Lower lobe of right lung (tissue), 2 donors: ENCODE measurements at regions not wholly inside any gene's neighbourhood (a gene's known extent, or its start where the extent isn't known, plus 50 kb on each side); places are given as distances from the start of the nearest gene placed in this dataset.
"Not testable (repeated sequence)": the region's sequence is repeated elsewhere in the genome, so short reads cannot be mapped to it uniquely, and the experiment has no call there.

Experiments
- ATAC-seq, 2 donors: fragments of 200-7000 bp; cut with Tn5 transposase; one replicate each; pipeline ENCODE4 v1.9.1; 2020 to 2022; ENCODE audit warnings: mild to moderate bottlenecking in 2 of 2, moderate library complexity in 2 of 2
- DNase-seq: peaks from one replicate; pipeline ENCODE4 v3.0.0-alpha.2; 2020
- H3K27ac ChIP-seq: fragments of 200-600 bp; one replicate; pipeline ENCODE4 v1.8.0; 2022
- H3K27me3 ChIP-seq: fragments of 200-600 bp; one replicate; pipeline ENCODE4 v1.8.0; 2022; ENCODE audit warnings: low read depth
- H3K36me3 ChIP-seq: fragments of 200-600 bp; one replicate; pipeline ENCODE4 v1.8.0; 2022; ENCODE audit warnings: mild to moderate bottlenecking
- H3K4me1 ChIP-seq: fragments of 200-600 bp; one replicate; pipeline ENCODE4 v1.8.0; 2022
- H3K4me3 ChIP-seq: fragments of 200-600 bp; one replicate; pipeline ENCODE4 v1.8.0; 2022; ENCODE audit warnings: mild to moderate bottlenecking
- H3K9me3 ChIP-seq: fragments of 200-600 bp; one replicate; pipeline ENCODE4 v1.8.0; 2022
- CTCF ChIP-seq: fragments of 200-600 bp; IDR thresholded peaks from one replicate; pipeline ENCODE4 v1.8.0; 2022; ENCODE audit warnings: antibody characterized with exemption, mild to moderate bottlenecking
- intact Hi-C: fragments of 100-400 bp; cut with DNase I; formaldehyde crosslinking; loops from one replicate; pipeline ENCODE4 v1.11.0; 2022
- donor health status: DM: no; HTN: yes; CAD: no; lungs with severe emphysema.

- H3K4me1 ChIP-seq, result no peaks in the 10 kb centered on the region
- H3K27ac ChIP-seq, result no peak overlapping the region
- intact Hi-C loops, result no loop called here
- ATAC-seq (no peak), DNase-seq (no peak)
- no peaks in the 10 kb centered on the region for H3K9me3 ChIP-seq
- no peak overlapping the region for H3K4me3 ChIP-seq
- no peak for TF ChIP-seq CTCF
- no peaks in the 10 kb centered on the region for H3K27me3 ChIP-seq
- no peaks in the 10 kb centered on the region for H3K36me3 ChIP-seq
Observed at GRCh38 chr14:87756661-87757060, 236.3 kb downstream of the GALC start.

- no peaks in the 10 kb centered on the region for H3K9me3 ChIP-seq
- no peak overlapping the region for H3K4me3 ChIP-seq
- intact Hi-C loops, result no loop called here
- no peak for TF ChIP-seq CTCF
- no peak overlapping the region for H3K27ac ChIP-seq
- no peaks in the 10 kb centered on the region for H3K36me3 ChIP-seq
- DNase-seq, result no peak
- no peak for ATAC-seq
- no peaks in the 10 kb centered on the region for H3K4me1 ChIP-seq
- no peaks in the 10 kb centered on the region for H3K27me3 ChIP-seq
Observed at GRCh38 chr14:87754520-87755223, 238.3 kb downstream of the GALC start.

GRCh38 chr14:87748558-87748957 lies 244.4 kb downstream of the GALC start:
- Histone ChIP-seq H3K9me3 (no peaks in the 10 kb centered on the region), H3K4me1 (no peaks in the 10 kb centered on the region), H3K27me3 (no peaks in the 10 kb centered on the region), H3K27ac (no peak overlapping the region), H3K4me3 (no peak overlapping the region), H3K36me3 (no peaks in the 10 kb centered on the region)
- ATAC-seq, result no peak
- TF ChIP-seq CTCF, result no peak
- intact Hi-C loops, result no loop called here
- no peak for DNase-seq

- ATAC-seq (peak in 1 of 2 donors; percentile 57), DNase-seq (no peak)
- Histone ChIP-seq H3K9me3 (no peaks in the 10 kb centered on the region), H3K4me1 (no peaks in the 10 kb centered on the region), H3K4me3 (no peak overlapping the region), H3K27me3 (no peaks in the 10 kb centered on the region), H3K36me3 (no peaks in the 10 kb centered on the region), H3K27ac (no peak overlapping the region)
- intact Hi-C loops, result no loop called here
- TF ChIP-seq CTCF, result peak; percentile 56
Observed at GRCh38 chr14:87745507-87746118, 247.4 kb downstream of the GALC start.

- not testable (repeated sequence) for DNase-seq, ATAC-seq
Observed at GRCh38 chr14:87734577-87735360, 258.2 kb downstream of the GALC start.

GRCh38 chr14:87733115-87733514 lies 259.9 kb downstream of the GALC start:
- H3K27me3 ChIP-seq, H3K4me1 ChIP-seq, DNase-seq, intact Hi-C loops, ATAC-seq, H3K27ac ChIP-seq, H3K36me3 ChIP-seq, H3K9me3 ChIP-seq, H3K4me3 ChIP-seq: not testable (repeated sequence)

More at GRCh38 chr14:87734577-87735360, 258.2 kb downstream of the GALC start:
- H3K36me3 ChIP-seq, intact Hi-C loops, H3K27ac ChIP-seq, H3K27me3 ChIP-seq, H3K9me3 ChIP-seq, H3K4me1 ChIP-seq, H3K4me3 ChIP-seq: not testable (repeated sequence)
